Adrenal gland (tissue), 9 donors: ENCODE measurements at regions not wholly inside any gene's neighbourhood (a gene's known extent, or its start where the extent isn't known, plus 50 kb on each side); places are given as distances from the start of the nearest gene placed in this dataset.

Experiments
- DNase-seq, 7 donors: peaks; one replicate each; pipeline ENCODE4 v3.0.0-alpha.2; 2019 to 2020
- H3K27ac ChIP-seq, 5 donors: fragments of 200-600 bp; sonication (generic) in 4 of 5; 1 replicate in 3 of 5; 2 replicates in 2 of 5; pipeline versions ENCODE4 v1.5.1 to v1.8.0; 2016 to 2020; ENCODE audit warnings: mild to moderate bottlenecking in 1 of 5
- H3K27me3 ChIP-seq: fragments of 200-600 bp; 2 replicates; pipeline ENCODE4 v1.8.0; 2021
- H3K36me3 ChIP-seq, 2 donors: fragments of 200-600 bp; replicated peaks in 1 of 2; 1 replicate in 1 of 2; 2 replicates in 1 of 2; pipeline versions ENCODE4 v1.5.1 to v1.8.0; 2018 to 2022
- H3K4me1 ChIP-seq, 2 donors: fragments of 200-600 bp; replicated peaks in 1 of 2; 1 replicate in 1 of 2; 2 replicates in 1 of 2; pipeline versions ENCODE4 v1.5.1 to v1.8.0; 2018 to 2021
- H3K4me3 ChIP-seq, 4 donors: fragments of 200-600 bp; sonication (generic) in 3 of 4; one replicate each; pipeline ENCODE4 v1.5.1; 2016 to 2018
- H3K9me3 ChIP-seq, 3 donors: fragments of 200-600 bp; sonication (generic) in 1 of 3; replicated peaks in 1 of 3; 1 replicate in 2 of 3; 2 replicates in 1 of 3; pipeline versions ENCODE4 v1.5.1 to v1.8.0; 2016 to 2021
- POLR2A ChIP-seq, 2 donors: fragments of 450-650 bp; IDR thresholded peaks; one replicate each; pipeline ENCODE4 v1.6.1; 2017; ENCODE audit warnings: antibody characterized with exemption in 2 of 2, mild to moderate bottlenecking in 2 of 2, moderate library complexity in 1 of 2
- WGBS, 4 donors: extraction: QIAGEN DNeasy Blood & Tissue Kit in 2 of 4; methylation state at CpG; one replicate each; pipeline versions ENCODE4 v1.1.5 to v1.1.7; 2013 to 2017; 5-methylcytosine and 5-hydroxymethylcytosine counted together
- intact Hi-C, 2 donors: fragments of 100-400 bp; cut with DNase I; formaldehyde crosslinking; loops; one replicate each; pipeline versions ENCODE4 v1.14.1 to v1.15.0; 2022 to 2023
- TF ChIP-seq, protein P1 (sequence below), 6 experiments: fragments of 450-650 bp in 4 of 6; fragments of 200-600 bp in 2 of 6; sonication (generic) in 1 of 6; IDR thresholded peaks; 1 replicate in 5 of 6; 2 replicates in 1 of 6; pipeline versions ENCODE4 v1.5.1 to v1.8.0; 2016 to 2021; ENCODE audit warnings: antibody characterized with exemption in 6 of 6, mild to moderate bottlenecking in 2 of 6, moderate library complexity in 1 of 6
- donor health status: healthy with polysubstance abuse.
- donor health status: Bipolar disorder and iron deficiency.
- donor health status: DM: yes; HTN: yes; CAD: no.
- donor health status: DM: no; HTN: no; CAD: no.
- donor health status: DM: no; HTN: no; CAD: no.

DNA sequence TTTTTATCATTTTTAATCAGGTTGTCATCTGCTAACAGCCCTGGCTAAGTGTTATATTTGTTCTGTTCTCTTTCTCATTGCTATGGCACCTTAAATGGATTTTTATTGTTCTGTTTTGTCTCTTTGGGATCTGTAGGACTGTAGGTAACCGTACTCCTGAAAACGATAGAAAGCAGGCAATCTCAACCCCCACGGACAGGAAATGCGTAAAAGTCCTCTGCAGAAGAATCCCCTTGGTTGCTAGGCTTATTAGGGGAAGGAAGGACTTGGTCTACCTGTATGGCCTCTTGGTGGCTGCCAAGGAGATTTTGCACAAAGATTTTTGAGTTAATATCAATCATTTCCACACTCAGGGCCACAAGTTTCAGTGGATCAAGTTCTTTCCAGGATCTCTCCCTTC is 571.9 kb upstream of the ZNF385D start:
- Histone ChIP-seq H3K4me1 (no peaks in the 10 kb centered on the region), H3K4me3 (no peak overlapping the region), H3K27me3 (no peaks in the 10 kb centered on the region), H3K27ac (no peak overlapping the region), H3K36me3 (no peaks in the 10 kb centered on the region), H3K9me3 (no peaks in the 10 kb centered on the region)
- no peak for DNase-seq
- TF ChIP-seq POLR2A (IDR thresholded peaks at IDR 0.05) = no peak
- TF ChIP-seq, protein P1, sequence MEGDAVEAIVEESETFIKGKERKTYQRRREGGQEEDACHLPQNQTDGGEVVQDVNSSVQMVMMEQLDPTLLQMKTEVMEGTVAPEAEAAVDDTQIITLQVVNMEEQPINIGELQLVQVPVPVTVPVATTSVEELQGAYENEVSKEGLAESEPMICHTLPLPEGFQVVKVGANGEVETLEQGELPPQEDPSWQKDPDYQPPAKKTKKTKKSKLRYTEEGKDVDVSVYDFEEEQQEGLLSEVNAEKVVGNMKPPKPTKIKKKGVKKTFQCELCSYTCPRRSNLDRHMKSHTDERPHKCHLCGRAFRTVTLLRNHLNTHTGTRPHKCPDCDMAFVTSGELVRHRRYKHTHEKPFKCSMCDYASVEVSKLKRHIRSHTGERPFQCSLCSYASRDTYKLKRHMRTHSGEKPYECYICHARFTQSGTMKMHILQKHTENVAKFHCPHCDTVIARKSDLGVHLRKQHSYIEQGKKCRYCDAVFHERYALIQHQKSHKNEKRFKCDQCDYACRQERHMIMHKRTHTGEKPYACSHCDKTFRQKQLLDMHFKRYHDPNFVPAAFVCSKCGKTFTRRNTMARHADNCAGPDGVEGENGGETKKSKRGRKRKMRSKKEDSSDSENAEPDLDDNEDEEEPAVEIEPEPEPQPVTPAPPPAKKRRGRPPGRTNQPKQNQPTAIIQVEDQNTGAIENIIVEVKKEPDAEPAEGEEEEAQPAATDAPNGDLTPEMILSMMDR (IDR thresholded peaks at IDR 0.05) = no peak
- 60 to 74% (median 67%) methylated on average over 4 of the region's 4 CpGs for WGBS, 4 donors
- intact Hi-C loops = no loop called here

GRCh38 chr3:22326305-22326704 is 575.3 kb upstream of the ZNF385D start:
- H3K4me3 ChIP-seq = no peak overlapping the region
- no peaks in the 10 kb centered on the region for H3K36me3 ChIP-seq
- no peak for DNase-seq
- intact Hi-C loops = no loop called here
- no peak overlapping the region for H3K27ac ChIP-seq
- WGBS, 4 donors = 57 to 73% (median 69%) methylated on average over 3 of the region's 3 CpGs
- H3K9me3 ChIP-seq = no peaks in the 10 kb centered on the region
- TF ChIP-seq POLR2A (IDR thresholded peaks at IDR 0.05) = no peak
- TF ChIP-seq, protein P1 (IDR thresholded peaks at IDR 0.05) = no peak
- H3K27me3 ChIP-seq = no peaks in the 10 kb centered on the region
- no peaks in the 10 kb centered on the region for H3K4me1 ChIP-seq

- DNase-seq = no peak
- Histone ChIP-seq H3K4me3 (no peak overlapping the region), H3K27ac (no peak overlapping the region), H3K9me3 (peaks cover 0 to 6% (median 0%) of the 10 kb centered on the region in 3 donors), H3K4me1 (no peaks in the 10 kb centered on the region), H3K36me3 (no peaks in the 10 kb centered on the region), H3K27me3 (no peaks in the 10 kb centered on the region)
- TF ChIP-seq, protein P1 (IDR thresholded peaks at IDR 0.05) = no peak
- TF ChIP-seq POLR2A (IDR thresholded peaks at IDR 0.05) = no peak
- intact Hi-C loops = no loop called here
- 35 to 54% (median 40%) methylated on average over 1 of the region's 1 CpG for WGBS, 4 donors
These were observed 584.0 kb upstream of the ZNF385D start for GRCh38 chr3:22334996-22335395.

GRCh38 chr3:22349215-22349851 is 598.3 kb upstream of the ZNF385D start:
- Histone ChIP-seq H3K4me3 (no peak overlapping the region), H3K27me3 (no peaks in the 10 kb centered on the region), H3K27ac (no peak overlapping the region), H3K36me3 (no peaks in the 10 kb centered on the region), H3K4me1 (no peaks in the 10 kb centered on the region), H3K9me3 (no peaks in the 10 kb centered on the region)
- 56 to 65% (median 60%) methylated on average over 3 of the region's 3 CpGs for WGBS, 4 donors
- TF ChIP-seq, protein P1 (IDR thresholded peaks at IDR 0.05) = no peak
- TF ChIP-seq POLR2A (IDR thresholded peaks at IDR 0.05) = no peak
- DNase-seq = no peak
- intact Hi-C loops = no loop called here
